ENCODE measurements at regions not wholly inside any gene's neighbourhood (a gene's known extent, or its start where the extent isn't known, plus 50 kb on each side); places are given as distances from the start of the nearest gene placed in this dataset.
"Not testable (repeated sequence)": the region's sequence is repeated elsewhere in the genome, so short reads cannot be mapped to it uniquely, and the experiment has no call there.

GRCh38 chr4:22616516-22616915 is 76.2 kb upstream of the GBA3 start:
- Mint-ChIP-seq H3K9me3 (no peaks in the 10 kb centered on the region), H3K27ac (no peak overlapping the region), H3K27me3 (no peaks in the 10 kb centered on the region), H3K4me1 (no peaks in the 10 kb centered on the region), H3K4me3 (no peak overlapping the region)
- ATAC-seq (no peak), DNase-seq (no peak)

GRCh38 chr4:22620144-22620543 is 72.6 kb upstream of the GBA3 start:
- H3K4me1 Mint-ChIP-seq, ATAC-seq: not testable (repeated sequence)

GRCh38 chr4:22621970-22622369 is 70.8 kb upstream of the GBA3 start:
- H3K27ac Mint-ChIP-seq = peak overlapping the region in 1 of 2 donors; percentile 38
- H3K27me3 Mint-ChIP-seq, ATAC-seq, H3K9me3 Mint-ChIP-seq, DNase-seq, H3K4me1 Mint-ChIP-seq, H3K4me3 Mint-ChIP-seq: not testable (repeated sequence)

More at GRCh38 chr4:22620144-22620543, 72.6 kb upstream of the GBA3 start:
- H3K9me3 Mint-ChIP-seq, H3K27me3 Mint-ChIP-seq, H3K27ac Mint-ChIP-seq, DNase-seq, H3K4me3 Mint-ChIP-seq: not testable (repeated sequence)

- DNase-seq, H3K4me1 Mint-ChIP-seq, ATAC-seq, H3K27ac Mint-ChIP-seq, H3K27me3 Mint-ChIP-seq, H3K4me3 Mint-ChIP-seq, H3K9me3 Mint-ChIP-seq: not testable (repeated sequence)
Observed at GRCh38 chr4:22624002-22624401, 68.7 kb upstream of the GBA3 start.

- no peaks in the 10 kb centered on the region for H3K9me3 Mint-ChIP-seq
- no peaks in the 10 kb centered on the region for H3K27me3 Mint-ChIP-seq
- DNase-seq = no peak
- no peak overlapping the region for H3K27ac Mint-ChIP-seq
- no peak for ATAC-seq
- H3K4me3 Mint-ChIP-seq = no peak overlapping the region
- H3K4me1 Mint-ChIP-seq = no peaks in the 10 kb centered on the region
Observed at GRCh38 chr4:22625311-22625710, 67.4 kb upstream of the GBA3 start.

GRCh38 chr4:22627851-22628250 is 64.9 kb upstream of the GBA3 start:
- not testable (repeated sequence) for H3K9me3 Mint-ChIP-seq, DNase-seq, H3K4me3 Mint-ChIP-seq, ATAC-seq, H3K4me1 Mint-ChIP-seq, H3K27ac Mint-ChIP-seq, H3K27me3 Mint-ChIP-seq

- not testable (repeated sequence) for ATAC-seq, H3K4me3 Mint-ChIP-seq, H3K4me1 Mint-ChIP-seq, H3K27me3 Mint-ChIP-seq, H3K27ac Mint-ChIP-seq, DNase-seq, H3K9me3 Mint-ChIP-seq
Observed at GRCh38 chr4:22630161-22630975, 62.4 kb upstream of the GBA3 start.

- not testable (repeated sequence) for H3K4me3 Mint-ChIP-seq, H3K4me1 Mint-ChIP-seq, H3K9me3 Mint-ChIP-seq, H3K27ac Mint-ChIP-seq, H3K27me3 Mint-ChIP-seq, DNase-seq, ATAC-seq
Observed at GRCh38 chr4:22631167-22631566, 61.6 kb upstream of the GBA3 start.

GRCh38 chr4:22634541-22635181 is 58.1 kb upstream of the GBA3 start:
- DNase-seq (no peak), ATAC-seq (peak; percentile 61)
- H3K4me1 Mint-ChIP-seq = no peaks in the 10 kb centered on the region
- H3K4me3 Mint-ChIP-seq = no peak overlapping the region
- H3K27me3 Mint-ChIP-seq = no peaks in the 10 kb centered on the region
- peaks cover 5 to 10% of the 10 kb centered on the region in 2 donors for H3K9me3 Mint-ChIP-seq
- H3K27ac Mint-ChIP-seq = no peak overlapping the region

GRCh38 chr4:22635182-22635549 is 57.6 kb upstream of the GBA3 start:
- H3K9me3 Mint-ChIP-seq = peaks cover 5 to 13% of the 10 kb centered on the region in 2 donors
- not testable (repeated sequence) for H3K4me3 Mint-ChIP-seq, ATAC-seq, H3K27ac Mint-ChIP-seq, H3K4me1 Mint-ChIP-seq, H3K27me3 Mint-ChIP-seq, DNase-seq

GRCh38 chr4:22635692-22636091 is 57.0 kb upstream of the GBA3 start:
- DNase-seq (no peak), ATAC-seq (no peak)
- H3K27ac Mint-ChIP-seq = no peak overlapping the region
- H3K4me3 Mint-ChIP-seq = no peak overlapping the region
- H3K4me1 Mint-ChIP-seq = no peaks in the 10 kb centered on the region
- H3K9me3 Mint-ChIP-seq = peaks cover 9 to 18% of the 10 kb centered on the region in 2 donors
- no peaks in the 10 kb centered on the region for H3K27me3 Mint-ChIP-seq

GRCh38 chr4:22637306-22637705 is 55.4 kb upstream of the GBA3 start:
- no peaks in the 10 kb centered on the region for H3K27me3 Mint-ChIP-seq

More at GRCh38 chr4:22637306-22637705, 55.4 kb upstream of the GBA3 start:
- no peak for DNase-seq
- Mint-ChIP-seq H3K4me1 (no peaks in the 10 kb centered on the region), H3K4me3 (no peak overlapping the region), H3K27ac (no peak overlapping the region), H3K9me3 (peaks cover 16 to 34% of the 10 kb centered on the region in 2 donors)
- ATAC-seq = no peak
